ENCODE measurements at regions not wholly inside any gene's neighbourhood (a gene's known extent, or its start where the extent isn't known, plus 50 kb on each side); places are given as distances from the start of the nearest gene placed in this dataset.
"Not testable (repeated sequence)": the region's sequence is repeated elsewhere in the genome, so short reads cannot be mapped to it uniquely, and the experiment has no call there.

GRCh38 chr16:35214840-35215239, 1755.4 kb downstream of the TP53TG3F start:
- DNase-seq (no peak), ATAC-seq (ENCODE audit: insufficient read depth, low FRiP score) (no peak)
- Histone ChIP-seq H3K27ac (ENCODE audit: low read depth in 1 of 2, low read length in 1 of 2) (no peak overlapping the region), H3K4me1 (ENCODE audit: control insufficient read depth in 5 of 5, insufficient read depth in 5 of 5, low read length in 5 of 5) (no peaks in the 10 kb centered on the region), H3K9ac (ENCODE audit: insufficient read depth in 1 of 2, low read length in 2 of 2) (no peak overlapping the region), H3K9me3 (ENCODE audit: control insufficient read depth in 4 of 4, insufficient read depth in 3 of 4, low read length in 3 of 4) (peaks cover 2 to 13% (median 5%) of the 10 kb centered on the region in 4 donors), H3K36me3 (ENCODE audit: control insufficient read depth in 4 of 4, insufficient read depth in 4 of 4, low read length in 4 of 4) (no peaks in the 10 kb centered on the region), H3K4me3 (no peak overlapping the region), H3K27me3 (ENCODE audit: control insufficient read depth in 3 of 3, insufficient read depth in 3 of 3, low read length in 2 of 3) (no peaks in the 10 kb centered on the region)
- TF ChIP-seq, protein P1, sequence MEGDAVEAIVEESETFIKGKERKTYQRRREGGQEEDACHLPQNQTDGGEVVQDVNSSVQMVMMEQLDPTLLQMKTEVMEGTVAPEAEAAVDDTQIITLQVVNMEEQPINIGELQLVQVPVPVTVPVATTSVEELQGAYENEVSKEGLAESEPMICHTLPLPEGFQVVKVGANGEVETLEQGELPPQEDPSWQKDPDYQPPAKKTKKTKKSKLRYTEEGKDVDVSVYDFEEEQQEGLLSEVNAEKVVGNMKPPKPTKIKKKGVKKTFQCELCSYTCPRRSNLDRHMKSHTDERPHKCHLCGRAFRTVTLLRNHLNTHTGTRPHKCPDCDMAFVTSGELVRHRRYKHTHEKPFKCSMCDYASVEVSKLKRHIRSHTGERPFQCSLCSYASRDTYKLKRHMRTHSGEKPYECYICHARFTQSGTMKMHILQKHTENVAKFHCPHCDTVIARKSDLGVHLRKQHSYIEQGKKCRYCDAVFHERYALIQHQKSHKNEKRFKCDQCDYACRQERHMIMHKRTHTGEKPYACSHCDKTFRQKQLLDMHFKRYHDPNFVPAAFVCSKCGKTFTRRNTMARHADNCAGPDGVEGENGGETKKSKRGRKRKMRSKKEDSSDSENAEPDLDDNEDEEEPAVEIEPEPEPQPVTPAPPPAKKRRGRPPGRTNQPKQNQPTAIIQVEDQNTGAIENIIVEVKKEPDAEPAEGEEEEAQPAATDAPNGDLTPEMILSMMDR (IDR thresholded peaks at IDR 0.05; ENCODE audit: control extremely low read depth, extremely low read depth) = no peak

DNA sequence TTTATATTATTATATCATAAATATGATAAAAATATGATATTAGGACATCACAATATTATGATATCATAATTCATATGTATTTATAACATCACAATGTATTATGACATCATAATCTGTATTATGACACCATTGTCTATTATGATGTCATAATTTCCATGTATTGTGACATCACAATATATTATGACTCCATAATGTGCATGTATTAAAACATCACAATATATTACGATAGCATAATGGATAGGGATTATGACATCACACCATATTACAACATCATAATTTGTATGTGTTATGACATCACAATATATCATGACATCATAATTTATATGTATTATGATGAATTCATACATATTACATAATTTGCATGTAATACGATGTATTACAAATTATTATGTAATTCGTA, 1755.9 kb downstream of the TP53TG3F start:
- TF ChIP-seq, protein P1 (IDR thresholded peaks at IDR 0.05; ENCODE audit: control extremely low read depth, extremely low read depth) = no peak
- ATAC-seq (ENCODE audit: insufficient read depth, low FRiP score) = no peak
- WGBS, 2 donors = 85 to 88% methylated on average over 3 of the region's 3 CpGs

DNA sequence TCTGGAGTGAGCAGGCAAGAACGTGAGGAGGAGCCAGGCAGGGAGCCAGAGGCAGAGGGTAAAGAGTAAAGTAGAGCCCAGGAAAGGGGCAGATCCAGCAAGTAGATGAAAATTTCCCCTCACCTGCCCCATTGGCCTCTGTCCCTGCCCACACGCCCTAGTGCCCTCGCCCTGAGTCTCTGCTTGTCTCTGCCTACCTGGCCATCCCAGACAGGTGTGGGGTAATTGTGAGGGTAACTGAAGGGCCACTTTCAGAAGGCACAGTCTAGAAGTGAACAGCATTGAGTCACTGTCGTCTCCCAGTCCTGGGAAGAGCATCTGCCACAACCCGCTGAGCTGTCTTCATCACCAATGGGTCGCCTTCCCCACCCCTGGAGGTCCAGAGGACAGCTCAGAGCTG, 1756.8 kb downstream of the TP53TG3F start:
- not testable (repeated sequence) for H3K27ac ChIP-seq (ENCODE audit: low read depth in 1 of 2, low read length in 1 of 2); H3K9ac ChIP-seq (ENCODE audit: insufficient read depth in 1 of 2, low read length in 2 of 2); H3K27me3 ChIP-seq (ENCODE audit: control insufficient read depth in 3 of 3, insufficient read depth in 3 of 3, low read length in 2 of 3); DNase-seq; H3K4me1 ChIP-seq (ENCODE audit: control insufficient read depth in 5 of 5, insufficient read depth in 5 of 5, low read length in 5 of 5); H3K36me3 ChIP-seq (ENCODE audit: control insufficient read depth in 4 of 4, insufficient read depth in 4 of 4, low read length in 4 of 4); H3K4me3 ChIP-seq; ATAC-seq (ENCODE audit: insufficient read depth, low FRiP score)
- WGBS, 2 donors = 64 to 74% methylated on average over 6 of the region's 6 CpGs
- peaks cover 2 to 11% (median 5%) of the 10 kb centered on the region in 4 donors for H3K9me3 ChIP-seq (ENCODE audit: control insufficient read depth in 4 of 4, insufficient read depth in 3 of 4, low read length in 3 of 4)

More for the DNA sequence above, 1755.9 kb downstream of the TP53TG3F start:
- H3K27ac ChIP-seq (ENCODE audit: low read depth in 1 of 2, low read length in 1 of 2) = no peak overlapping the region
- H3K27me3 ChIP-seq (ENCODE audit: control insufficient read depth in 3 of 3, insufficient read depth in 3 of 3, low read length in 2 of 3) = no peaks in the 10 kb centered on the region
- no peak overlapping the region for H3K4me3 ChIP-seq
- H3K9me3 ChIP-seq (ENCODE audit: control insufficient read depth in 4 of 4, insufficient read depth in 3 of 4, low read length in 3 of 4) = peaks cover 2 to 13% (median 5%) of the 10 kb centered on the region in 4 donors
- no peak overlapping the region for H3K9ac ChIP-seq (ENCODE audit: insufficient read depth in 1 of 2, low read length in 2 of 2)
- no peak for DNase-seq
- H3K4me1 ChIP-seq (ENCODE audit: control insufficient read depth in 5 of 5, insufficient read depth in 5 of 5, low read length in 5 of 5) = no peaks in the 10 kb centered on the region
- no peaks in the 10 kb centered on the region for H3K36me3 ChIP-seq (ENCODE audit: control insufficient read depth in 4 of 4, insufficient read depth in 4 of 4, low read length in 4 of 4)

DNA sequence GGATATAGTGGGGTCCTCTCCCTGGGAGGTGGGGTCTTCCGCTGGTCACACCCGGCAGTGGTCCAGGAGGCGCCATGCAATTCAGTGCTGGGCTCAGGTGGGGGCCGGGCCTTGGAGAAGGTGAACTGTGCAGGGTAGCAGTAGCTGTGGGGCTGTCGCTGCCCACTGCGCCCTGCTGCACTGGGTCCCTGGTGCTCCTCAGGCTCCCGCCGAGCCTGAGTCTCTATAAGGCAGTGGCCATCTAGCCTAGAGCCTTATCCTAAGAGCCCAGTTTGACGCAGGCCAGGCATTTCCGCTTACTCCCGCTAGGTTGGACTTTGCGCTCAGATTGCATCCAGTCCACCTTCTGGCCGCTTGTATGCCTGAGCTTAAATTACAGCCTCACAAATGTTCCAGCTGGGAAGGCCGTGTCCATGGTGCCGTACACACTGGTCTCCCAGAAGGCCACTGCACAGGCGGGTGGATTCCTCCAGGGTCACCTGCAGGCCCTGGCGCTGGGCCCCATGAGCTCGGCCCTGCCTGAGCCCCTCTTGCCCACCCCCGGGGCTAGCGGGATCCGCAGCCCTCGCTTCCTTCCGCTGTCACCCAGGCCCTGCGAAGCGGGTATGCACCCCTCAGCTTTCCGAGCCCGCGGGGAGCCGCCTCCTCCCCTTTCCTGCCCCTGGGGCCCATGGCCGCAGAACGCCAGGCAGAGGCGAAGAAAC, 1762.2 kb downstream of the TP53TG3F start:
- H3K4me1 ChIP-seq (ENCODE audit: control insufficient read depth in 5 of 5, insufficient read depth in 5 of 5, low read length in 5 of 5) = no peaks in the 10 kb centered on the region
- no peak overlapping the region for H3K27ac ChIP-seq (ENCODE audit: low read depth in 1 of 2, low read length in 1 of 2)
- no peaks in the 10 kb centered on the region for H3K36me3 ChIP-seq (ENCODE audit: control insufficient read depth in 4 of 4, insufficient read depth in 4 of 4, low read length in 4 of 4)
- 85 to 88% methylated on average over 31 to 32 of the region's 32 CpGs for WGBS, 2 donors
- H3K9me3 ChIP-seq (ENCODE audit: control insufficient read depth in 4 of 4, insufficient read depth in 3 of 4, low read length in 3 of 4) = peaks cover 2 to 9% (median 3%) of the 10 kb centered on the region in 4 donors
- TF ChIP-seq, protein P1 (IDR thresholded peaks at IDR 0.05; ENCODE audit: control extremely low read depth, extremely low read depth) = no peak
- no peaks in the 10 kb centered on the region for H3K27me3 ChIP-seq (ENCODE audit: control insufficient read depth in 3 of 3, insufficient read depth in 3 of 3, low read length in 2 of 3)
- no peak for ATAC-seq (ENCODE audit: insufficient read depth, low FRiP score)
- H3K4me3 ChIP-seq = no peak overlapping the region
- no peak overlapping the region for H3K9ac ChIP-seq (ENCODE audit: insufficient read depth in 1 of 2, low read length in 2 of 2)
- DNase-seq = no peak
